ENCODE measurements at regions not wholly inside any gene's neighbourhood (a gene's known extent, or its start where the extent isn't known, plus 50 kb on each side); places are given as distances from the start of the nearest gene placed in this dataset.
"Not testable (repeated sequence)": the region's sequence is repeated elsewhere in the genome, so short reads cannot be mapped to it uniquely, and the experiment has no call there.

DNA sequence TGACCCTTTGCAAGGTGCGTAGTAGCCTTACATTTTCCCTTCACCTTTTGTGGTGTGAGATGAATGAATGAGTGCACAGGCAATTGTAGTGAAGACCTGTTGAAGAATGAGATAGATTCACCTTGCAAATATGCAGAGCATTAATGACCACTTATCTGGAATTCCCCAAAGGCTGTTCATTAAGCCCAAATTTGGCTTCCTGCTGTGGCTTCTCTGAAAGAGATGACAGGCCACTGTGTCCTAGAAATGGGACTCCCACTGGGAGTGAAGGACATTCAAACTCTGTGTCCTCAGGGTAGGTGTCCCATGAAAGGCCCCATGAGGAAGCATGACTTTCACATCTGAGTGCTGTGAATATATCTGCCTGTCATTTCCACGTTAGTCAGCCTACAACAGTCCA lies 1821.8 kb upstream of the PIK3C3 start:
- no peaks in the 10 kb centered on the region for H3K4me1 Mint-ChIP-seq (ENCODE audit: low read depth)
- no peaks in the 10 kb centered on the region for H3K36me3 Mint-ChIP-seq (ENCODE audit: low read depth)

DNA sequence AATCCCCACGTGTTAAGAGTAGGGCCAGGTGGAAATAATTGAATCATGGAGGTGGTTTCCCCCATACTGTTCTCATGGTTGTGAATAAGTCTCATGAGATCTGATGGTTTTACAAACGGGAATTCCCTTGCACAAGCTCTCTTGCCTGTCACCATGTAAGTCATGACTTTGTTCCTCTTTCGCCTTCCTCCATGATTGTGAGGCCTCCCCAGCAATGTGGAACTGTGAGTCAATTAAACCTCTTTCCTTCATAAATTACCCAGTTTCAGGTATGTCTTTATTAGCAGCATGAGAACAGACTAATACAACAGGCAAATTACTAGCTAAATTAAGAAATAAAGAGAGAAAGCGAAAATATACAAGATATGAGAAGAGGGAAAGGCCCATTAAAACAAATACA lies 1822.6 kb upstream of the PIK3C3 start:
- POLR2A ChIA-PET; CTCF ChIA-PET; ATAC-seq; H3K36me3 Mint-ChIP-seq (ENCODE audit: low read depth); DNase-seq; H3K27ac Mint-ChIP-seq; H3K4me1 Mint-ChIP-seq (ENCODE audit: low read depth); H3K27me3 Mint-ChIP-seq (ENCODE audit: low read depth); H3K4me3 Mint-ChIP-seq: not testable (repeated sequence)
- H3K9me3 Mint-ChIP-seq (ENCODE audit: insufficient read depth) = peaks cover 16% of the 10 kb centered on the region

More for the DNA sequence above, 1821.8 kb upstream of the PIK3C3 start:
- Mint-ChIP-seq H3K27me3 (ENCODE audit: low read depth) (no peaks in the 10 kb centered on the region), H3K4me3 (no peak overlapping the region), H3K27ac (no peak overlapping the region), H3K9me3 (ENCODE audit: insufficient read depth) (peaks cover 16% of the 10 kb centered on the region)
- ATAC-seq (no peak), DNase-seq (no peak)
- CTCF ChIA-PET = no interaction called here
- POLR2A ChIA-PET = no interaction called here

DNA sequence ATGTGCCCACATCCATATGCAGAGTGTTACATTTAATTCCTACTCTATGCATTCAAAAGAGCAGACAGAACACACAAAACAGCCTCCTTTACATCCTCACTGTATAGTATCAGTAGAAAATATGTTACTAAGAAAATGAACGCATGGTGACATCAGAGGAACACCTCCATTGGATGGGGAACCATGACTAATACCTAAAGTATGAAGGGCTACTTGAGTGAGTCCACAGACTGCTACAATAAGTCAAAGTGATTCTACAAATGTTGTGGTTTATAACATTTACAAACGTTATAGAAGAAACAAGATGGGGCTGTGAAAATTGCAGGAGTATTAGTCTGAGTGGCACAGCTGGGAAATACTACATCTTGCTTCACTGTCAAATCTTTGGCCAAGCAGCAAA lies 1830.9 kb upstream of the PIK3C3 start:
- no peak for ATAC-seq

DNA sequence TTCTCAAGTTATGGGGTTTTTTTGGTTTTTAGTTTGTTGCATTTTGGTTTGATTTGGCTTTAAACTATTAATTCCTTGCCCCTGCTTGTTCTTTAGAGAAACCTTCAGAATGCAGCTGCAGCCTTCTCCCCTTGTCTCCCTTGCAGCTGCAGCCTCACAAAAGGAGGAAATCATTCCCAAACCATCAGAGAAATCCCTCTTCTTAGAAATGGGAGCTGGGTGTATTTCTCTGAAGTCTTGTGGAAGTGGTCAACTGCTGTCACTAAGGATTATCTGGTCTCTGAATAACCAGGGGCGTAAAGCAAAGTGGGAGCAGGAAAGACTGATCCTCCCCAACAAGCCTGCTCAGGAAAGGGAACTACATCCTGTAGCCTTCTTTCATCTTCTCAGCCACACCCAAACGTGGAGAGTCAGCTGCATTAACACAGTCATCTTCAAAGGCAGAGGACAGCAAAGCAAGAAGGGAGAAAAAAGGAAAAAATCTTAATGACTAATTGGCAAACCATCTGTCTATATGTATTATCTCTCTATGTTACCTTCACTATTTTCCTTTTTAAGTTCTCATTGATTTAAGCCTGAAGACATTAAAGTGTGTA lies 1834.1 kb upstream of the PIK3C3 start:
- DNase-seq (no peak), ATAC-seq (no peak)
- POLR2A ChIA-PET = no interaction called here
- CTCF ChIA-PET = no interaction called here
- peaks cover 8% of the 10 kb centered on the region for H3K9me3 Mint-ChIP-seq (ENCODE audit: insufficient read depth)
- no peaks in the 10 kb centered on the region for H3K36me3 Mint-ChIP-seq (ENCODE audit: low read depth)
- H3K27ac Mint-ChIP-seq = no peak overlapping the region
- H3K4me3 Mint-ChIP-seq = no peak overlapping the region
- no peaks in the 10 kb centered on the region for H3K27me3 Mint-ChIP-seq (ENCODE audit: low read depth)
- H3K4me1 Mint-ChIP-seq (ENCODE audit: low read depth) = no peaks in the 10 kb centered on the region

More for the DNA sequence above, 1830.9 kb upstream of the PIK3C3 start:
- Mint-ChIP-seq H3K4me3 (no peak overlapping the region), H3K27me3 (ENCODE audit: low read depth) (no peaks in the 10 kb centered on the region), H3K9me3 (ENCODE audit: insufficient read depth) (peaks cover 8% of the 10 kb centered on the region), H3K27ac (no peak overlapping the region), H3K36me3 (ENCODE audit: low read depth) (no peaks in the 10 kb centered on the region), H3K4me1 (ENCODE audit: low read depth) (no peaks in the 10 kb centered on the region)
- DNase-seq = no peak
- CTCF ChIA-PET = no interaction called here
- POLR2A ChIA-PET = no interaction called here

DNA sequence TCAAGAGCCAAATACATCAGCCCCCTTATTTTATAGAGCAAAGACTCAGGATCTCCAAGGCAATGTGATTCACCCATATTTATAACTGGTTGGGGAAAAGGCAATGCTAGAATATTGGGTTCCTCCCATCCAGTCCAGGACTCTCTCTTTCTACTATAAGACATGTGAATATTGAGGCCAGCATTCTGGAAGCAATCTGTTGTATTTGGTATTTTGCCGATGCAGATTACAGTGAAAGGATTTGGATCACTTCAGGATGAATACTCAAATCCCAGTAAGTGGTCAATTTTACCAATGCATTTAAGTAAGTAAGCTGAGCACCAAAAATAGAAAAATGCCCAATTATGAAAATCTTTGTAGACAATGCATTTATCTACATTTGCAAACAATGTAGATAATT lies 1834.7 kb upstream of the PIK3C3 start:
- Mint-ChIP-seq H3K27me3 (ENCODE audit: low read depth) (no peaks in the 10 kb centered on the region), H3K27ac (no peak overlapping the region), H3K9me3 (ENCODE audit: insufficient read depth) (peaks cover 8% of the 10 kb centered on the region), H3K4me3 (no peak overlapping the region), H3K4me1 (ENCODE audit: low read depth) (no peaks in the 10 kb centered on the region), H3K36me3 (ENCODE audit: low read depth) (no peaks in the 10 kb centered on the region)
- DNase-seq (no peak), ATAC-seq (no peak)
- CTCF ChIA-PET = no interaction called here
- POLR2A ChIA-PET = no interaction called here

DNA sequence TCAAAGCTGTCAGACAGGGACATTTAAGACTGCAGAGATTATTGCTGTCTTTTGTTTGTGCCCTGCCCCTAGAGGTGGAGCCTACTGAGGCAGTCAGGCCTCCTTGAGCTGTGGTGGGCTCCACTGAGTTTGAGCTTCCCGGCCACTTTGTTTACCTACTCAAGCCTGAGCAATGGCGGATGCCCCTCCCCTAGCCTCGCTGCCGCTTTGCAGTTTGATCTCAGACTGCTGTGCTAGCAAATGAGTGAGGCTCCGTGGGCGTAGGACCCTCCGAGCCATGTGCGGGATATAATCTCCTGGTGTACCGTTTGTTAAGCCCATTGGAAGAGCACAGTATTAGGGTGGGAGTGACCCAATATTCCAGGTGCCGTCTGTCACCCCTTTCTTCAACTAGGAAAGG lies 1835.5 kb upstream of the PIK3C3 start:
- H3K36me3 Mint-ChIP-seq (ENCODE audit: low read depth); H3K4me1 Mint-ChIP-seq (ENCODE audit: low read depth); DNase-seq; H3K9me3 Mint-ChIP-seq (ENCODE audit: insufficient read depth); CTCF ChIA-PET; H3K4me3 Mint-ChIP-seq; H3K27me3 Mint-ChIP-seq (ENCODE audit: low read depth); H3K27ac Mint-ChIP-seq; POLR2A ChIA-PET; ATAC-seq: not testable (repeated sequence)

DNA sequence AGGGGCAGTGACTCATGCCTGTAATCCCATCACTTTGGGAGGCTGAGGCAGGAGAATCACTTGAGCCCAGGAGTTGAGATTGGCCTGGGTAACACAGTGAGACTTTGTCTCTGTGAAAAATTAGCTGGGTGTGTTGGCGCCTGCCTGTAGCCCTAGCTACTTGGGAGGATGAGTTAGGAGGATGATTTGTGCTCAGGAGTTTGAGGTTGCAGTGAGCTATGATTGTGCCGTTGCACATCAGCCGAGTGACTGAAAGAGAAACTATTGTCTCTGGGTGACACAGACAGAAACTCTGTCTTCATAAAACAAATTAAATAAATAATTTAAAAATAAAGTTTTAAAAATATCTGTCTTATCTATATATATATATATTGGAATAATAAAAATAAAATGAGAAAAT lies 1844.6 kb upstream of the PIK3C3 start:
- ChIA-PET CTCF (no interaction called here), POLR2A (no interaction called here)
- no peak for ATAC-seq
- Mint-ChIP-seq H3K27ac (no peak overlapping the region), H3K4me3 (no peak overlapping the region), H3K9me3 (ENCODE audit: insufficient read depth) (no peaks in the 10 kb centered on the region), H3K36me3 (ENCODE audit: low read depth) (no peaks in the 10 kb centered on the region), H3K4me1 (ENCODE audit: low read depth) (no peaks in the 10 kb centered on the region), H3K27me3 (ENCODE audit: low read depth) (no peaks in the 10 kb centered on the region)
- DNase-seq = no peak

DNA sequence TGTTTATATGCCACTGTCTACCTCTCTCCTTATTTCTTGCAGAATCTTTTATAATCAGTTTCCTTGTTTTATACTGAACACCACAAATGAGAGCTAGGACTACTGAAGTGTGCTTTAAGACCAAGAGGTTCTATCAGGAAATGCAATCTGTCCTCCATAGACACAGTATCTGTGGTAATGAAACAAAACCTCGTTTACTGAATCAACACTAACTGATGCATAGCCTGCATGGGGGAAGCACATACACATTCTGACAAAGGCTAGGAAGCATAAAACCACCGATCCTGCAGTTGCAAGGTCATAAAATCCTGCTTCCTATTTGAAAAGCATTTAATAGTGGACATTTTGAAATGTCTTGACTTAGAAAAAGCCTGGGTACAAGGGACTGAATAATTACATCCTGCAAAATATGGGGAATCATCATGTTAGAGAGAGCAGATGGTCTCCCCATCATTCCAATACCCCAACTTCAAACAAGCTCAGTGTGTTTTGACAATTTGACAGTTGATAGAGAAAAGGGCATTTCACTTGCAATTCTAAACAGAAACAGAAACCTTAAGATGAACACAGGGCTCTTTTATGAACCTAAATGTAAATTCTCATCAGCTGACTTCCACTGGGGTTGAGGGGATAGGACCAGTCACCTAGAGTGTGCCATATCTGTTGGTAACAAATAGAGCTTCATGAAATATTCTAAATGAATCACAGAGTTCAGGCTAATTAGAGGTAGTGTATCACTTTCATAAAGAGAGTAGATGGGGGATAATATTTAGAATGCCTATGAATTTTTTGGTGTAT lies 1845.6 kb upstream of the PIK3C3 start:
- DNase-seq (no peak), ATAC-seq (no peak)
- Mint-ChIP-seq H3K4me3 (no peak overlapping the region), H3K36me3 (ENCODE audit: low read depth) (no peaks in the 10 kb centered on the region), H3K4me1 (ENCODE audit: low read depth) (no peaks in the 10 kb centered on the region), H3K27ac (no peak overlapping the region), H3K27me3 (ENCODE audit: low read depth) (no peaks in the 10 kb centered on the region), H3K9me3 (ENCODE audit: insufficient read depth) (no peaks in the 10 kb centered on the region)
- ChIA-PET CTCF (no interaction called here), POLR2A (no interaction called here)

DNA sequence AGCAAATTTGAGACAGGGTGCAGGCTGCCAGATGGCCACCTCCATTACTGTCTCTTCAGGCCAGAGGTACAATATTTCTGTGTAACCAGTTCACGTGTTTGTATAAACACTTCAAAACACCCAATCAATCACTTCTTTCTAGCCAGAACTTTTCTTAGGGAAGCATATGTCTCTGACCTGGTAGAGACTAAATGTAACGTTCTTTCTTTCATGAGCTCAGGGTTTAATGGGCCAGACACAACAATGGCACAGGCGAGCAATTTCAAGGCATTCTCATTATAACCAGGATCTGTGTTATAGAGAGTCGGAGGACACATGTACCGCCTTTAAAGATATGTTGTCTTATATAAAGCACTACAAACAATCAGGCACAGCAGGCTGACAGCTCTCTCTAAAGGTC lies 1846.4 kb upstream of the PIK3C3 start:
- Mint-ChIP-seq H3K27ac (no peak overlapping the region), H3K36me3 (ENCODE audit: low read depth) (no peaks in the 10 kb centered on the region), H3K9me3 (ENCODE audit: insufficient read depth) (no peaks in the 10 kb centered on the region), H3K4me3 (no peak overlapping the region), H3K27me3 (ENCODE audit: low read depth) (no peaks in the 10 kb centered on the region), H3K4me1 (ENCODE audit: low read depth) (no peaks in the 10 kb centered on the region)
- no peak for ATAC-seq
- no peak for DNase-seq
- POLR2A ChIA-PET = no interaction called here
- CTCF ChIA-PET = no interaction called here

DNA sequence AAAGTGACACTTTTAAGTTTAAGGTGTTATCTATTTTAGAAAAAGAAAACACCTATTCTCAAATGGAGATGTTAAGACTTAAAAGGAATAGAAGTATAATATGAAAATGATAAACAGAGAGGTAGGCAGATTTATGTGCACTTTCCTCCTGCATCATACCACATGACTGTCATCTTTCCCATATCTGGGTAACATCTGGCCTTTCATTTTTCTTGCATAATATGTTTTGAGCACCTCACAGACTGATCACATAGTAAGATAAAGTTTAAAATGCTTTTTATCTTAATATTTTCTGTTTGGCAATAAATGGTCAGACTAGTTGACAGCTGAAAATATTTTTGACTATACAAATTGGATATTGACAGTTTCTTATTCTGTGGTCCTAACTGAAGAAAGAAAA lies 1852.1 kb upstream of the PIK3C3 start:
- Mint-ChIP-seq H3K36me3 (ENCODE audit: low read depth) (no peaks in the 10 kb centered on the region), H3K4me1 (ENCODE audit: low read depth) (no peaks in the 10 kb centered on the region)

DNA sequence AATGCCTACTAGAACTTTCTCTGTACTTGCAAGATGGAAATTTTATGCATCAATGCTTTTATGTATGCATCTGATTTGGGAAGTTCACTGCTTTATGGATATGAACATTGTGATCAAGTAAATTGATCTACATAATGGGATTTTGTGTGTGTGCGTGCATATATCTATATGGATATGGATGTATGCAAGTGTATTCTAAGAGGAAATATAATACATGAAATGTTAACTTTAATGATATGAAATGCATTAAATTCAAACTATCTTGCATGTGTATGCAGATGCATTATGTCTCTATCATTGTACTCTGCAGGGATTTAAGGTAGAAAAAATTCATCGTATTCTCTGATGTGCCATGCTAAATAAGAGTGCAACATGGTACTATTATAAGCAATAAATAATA lies 1855.4 kb upstream of the PIK3C3 start:
- no peak overlapping the region for H3K4me3 Mint-ChIP-seq
- H3K4me1 Mint-ChIP-seq (ENCODE audit: low read depth) = no peaks in the 10 kb centered on the region
- no peak for DNase-seq
- no peaks in the 10 kb centered on the region for H3K36me3 Mint-ChIP-seq (ENCODE audit: low read depth)
- H3K9me3 Mint-ChIP-seq (ENCODE audit: insufficient read depth) = no peaks in the 10 kb centered on the region
- POLR2A ChIA-PET = no interaction called here
- no peaks in the 10 kb centered on the region for H3K27me3 Mint-ChIP-seq (ENCODE audit: low read depth)
- no peak for ATAC-seq
- CTCF ChIA-PET = no interaction called here
- H3K27ac Mint-ChIP-seq = no peak overlapping the region

More for the DNA sequence above, 1852.1 kb upstream of the PIK3C3 start:
- H3K27ac Mint-ChIP-seq = no peak overlapping the region
- ChIA-PET POLR2A (no interaction called here), CTCF (no interaction called here)
- H3K9me3 Mint-ChIP-seq (ENCODE audit: insufficient read depth) = no peaks in the 10 kb centered on the region
- H3K27me3 Mint-ChIP-seq (ENCODE audit: low read depth) = no peaks in the 10 kb centered on the region
- no peak for DNase-seq
- ATAC-seq = no peak
- no peak overlapping the region for H3K4me3 Mint-ChIP-seq

DNA sequence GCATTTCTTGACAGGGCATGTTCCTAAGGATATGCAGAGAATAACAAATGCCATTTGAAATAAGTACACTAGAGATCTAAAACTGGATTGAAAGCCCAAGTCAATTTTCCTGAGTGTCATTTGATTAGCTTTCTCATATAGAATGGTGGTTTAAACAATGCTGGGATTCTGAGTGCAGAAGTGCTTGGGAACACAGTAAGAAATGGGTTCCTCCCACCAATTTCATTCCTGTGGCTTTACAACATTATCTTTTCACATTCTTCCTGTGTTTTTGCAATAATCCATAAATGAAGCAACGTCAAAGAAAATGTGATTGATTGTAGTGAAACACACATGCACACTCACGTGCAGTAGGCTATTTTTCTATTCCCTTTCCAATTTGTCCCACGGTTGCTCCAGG lies 1858.4 kb upstream of the PIK3C3 start:
- Mint-ChIP-seq H3K4me3 (no peak overlapping the region), H3K27me3 (ENCODE audit: low read depth) (no peaks in the 10 kb centered on the region), H3K9me3 (ENCODE audit: insufficient read depth) (no peaks in the 10 kb centered on the region), H3K36me3 (ENCODE audit: low read depth) (no peaks in the 10 kb centered on the region), H3K4me1 (ENCODE audit: low read depth) (no peaks in the 10 kb centered on the region), H3K27ac (no peak overlapping the region)
- ChIA-PET CTCF (no interaction called here), POLR2A (no interaction called here)
- ATAC-seq (no peak), DNase-seq (no peak)

DNA sequence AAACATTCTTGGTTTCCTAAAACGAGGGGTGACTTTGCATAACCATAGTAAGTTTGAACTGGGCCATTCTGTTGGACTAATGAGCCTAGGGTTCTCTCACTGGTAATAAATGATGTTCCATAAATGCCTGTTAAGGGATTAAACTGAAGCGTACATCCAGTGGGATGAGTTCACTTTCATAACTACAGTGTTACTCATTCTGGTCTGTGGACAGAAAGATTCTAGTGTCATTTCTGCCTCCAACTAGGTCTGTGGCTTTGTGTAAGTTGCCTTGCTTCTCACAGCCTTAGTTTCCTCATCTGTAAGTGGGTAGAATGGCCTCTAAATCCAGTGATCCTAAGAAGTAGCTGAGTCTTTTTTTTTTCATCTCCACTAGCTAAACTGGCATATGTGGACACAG lies 1860.6 kb upstream of the PIK3C3 start:
- H3K27me3 Mint-ChIP-seq (ENCODE audit: low read depth) = no peaks in the 10 kb centered on the region
- H3K4me3 Mint-ChIP-seq = no peak overlapping the region
- DNase-seq = no peak
- H3K9me3 Mint-ChIP-seq (ENCODE audit: insufficient read depth) = no peaks in the 10 kb centered on the region
- POLR2A ChIA-PET = no interaction called here
- no peaks in the 10 kb centered on the region for H3K36me3 Mint-ChIP-seq (ENCODE audit: low read depth)
- no peak for ATAC-seq
- no peaks in the 10 kb centered on the region for H3K4me1 Mint-ChIP-seq (ENCODE audit: low read depth)
- no peak overlapping the region for H3K27ac Mint-ChIP-seq
- CTCF ChIA-PET = no interaction called here
